GM12878 (cell line): ENCODE measurements at regions not wholly inside any gene's neighbourhood (a gene's known extent, or its start where the extent isn't known, plus 50 kb on each side); places are given as distances from the start of the nearest gene placed in this dataset.

Experiments used
- ATAC-seq: fragments of 200-7000 bp; cut with Tn5 transposase; 3 replicates; pipeline ENCODE4 v1.9.1; 2020; ENCODE audit warnings: mild to moderate bottlenecking, moderate library complexity
- BruUV-seq: library from RNA; stranded (reverse); fragments of 400-500 nt; replicated peaks from 2 replicates; lab custom pipeline; 2021; lab: Mats Ljungman, UMichigan
- CTCF ChIA-PET: fragments of 300-600 bp; sonication (Branson Sonifier 250); formaldehyde crosslinking; extraction: SDS; loops from one replicate; lab custom pipeline; 2021; ENCODE audit warnings: inconsistent platforms; lab: Yijun Ruan, JAX
- POLR2A ChIA-PET: fragments of 350-600 bp; formaldehyde crosslinking; extraction: SDS; loops from one replicate; lab custom pipeline; 2021; ENCODE audit warnings: inconsistent platforms; lab: Charles Lee
- RAD21 ChIA-PET: fragments of 300-600 bp; sonication (Branson Sonifier 250); formaldehyde crosslinking; loops from one replicate; lab custom pipeline; 2023; ENCODE audit warnings: antibody characterized with exemption; ENCODE audit not compliant: unreplicated experiment; lab: Charles Lee
- SMC1A ChIA-PET: fragments of 300-600 bp; sonication (Branson Sonifier 250); formaldehyde crosslinking; loops from one replicate; lab custom pipeline; 2023; ENCODE audit not compliant: unreplicated experiment, uncharacterized antibody; lab: Charles Lee
- DNase-seq: peaks from one replicate; pipeline ENCODE4 v3.0.0-alpha.2; 2011; ENCODE audit warnings: low read depth, low spot score
- FAIRE-seq: peaks from 3 replicates; lab custom pipeline; 2011; peaks lifted over from hg19 to GRCh38; lab: Jason Lieb, UNC
- H2AFZ ChIP-seq: 2 replicates; pipeline ENCODE4 v1.6.0; 2011; ENCODE audit warnings: low read depth, low read length, control low read depth; ENCODE audit not compliant: control insufficient read depth
- H3K27ac ChIP-seq: 2 replicates; pipeline ENCODE4 v1.5.1; 2011; ENCODE audit warnings: control low read depth; ENCODE audit not compliant: control insufficient read depth, insufficient read depth
- H3K27me3 ChIP-seq, 2 experiments: replicated peaks in 1 of 2; 2 replicates each; pipeline versions ENCODE4 v1.6.0 to v1.6.1; 2011; ENCODE audit warnings: low read length in 1 of 2; ENCODE audit not compliant: control insufficient read depth in 2 of 2, insufficient read depth in 2 of 2
- H3K36me3 ChIP-seq, 2 experiments: 2 replicates each; pipeline ENCODE4 v1.5.1; 2011; ENCODE audit warnings: low read length in 1 of 2; ENCODE audit not compliant: control insufficient read depth in 2 of 2, insufficient read depth in 2 of 2
- H3K4me1 ChIP-seq: 2 replicates; pipeline ENCODE4 v1.6.1; 2011; ENCODE audit warnings: mild to moderate bottlenecking, low read length, moderate library complexity, mixed read lengths; ENCODE audit not compliant: control insufficient read depth, insufficient read depth
- H3K4me2 ChIP-seq: 2 replicates; pipeline ENCODE4 v1.6.0; 2011; ENCODE audit warnings: control low read depth; ENCODE audit not compliant: control insufficient read depth, insufficient read depth
- H3K4me3 ChIP-seq: fragments of 200-600 bp; sonication (generic); 2 replicates; pipeline ENCODE4 v1.5.1; 2016
- H3K79me2 ChIP-seq: 2 replicates; pipeline ENCODE4 v1.6.0; 2011; ENCODE audit warnings: low read length; ENCODE audit not compliant: control insufficient read depth, insufficient read depth
- H3K9ac ChIP-seq: 2 replicates; pipeline ENCODE4 v1.8.0; 2011; ENCODE audit warnings: low read length, control low read depth, mixed read lengths; ENCODE audit not compliant: control insufficient read depth, insufficient read depth
- H3K9me3 ChIP-seq: replicated peaks from 3 replicates; pipeline ENCODE4 v1.5.1; 2011; ENCODE audit warnings: mild to moderate bottlenecking, low read length; ENCODE audit not compliant: control insufficient read depth, insufficient read depth
- H4K20me1 ChIP-seq: 2 replicates; pipeline ENCODE4 v1.6.0; 2011; ENCODE audit not compliant: control insufficient read depth, insufficient read depth
- ATF7 ChIP-seq: fragments of 450-650 bp; IDR thresholded peaks from 2 replicates; pipeline ENCODE4 v1.6.1; 2016; ENCODE audit warnings: low read depth, mild to moderate bottlenecking
- EGR1 ChIP-seq, 2 experiments: IDR thresholded peaks; 1 replicate in 1 of 2; 2 replicates in 1 of 2; pipeline ENCODE4 v1.6.1; 2011 to 2012; ENCODE audit warnings: low read depth in 2 of 2, low read length in 2 of 2, borderline replicate concordance in 1 of 2, mild to moderate bottlenecking in 1 of 2, moderate library complexity in 1 of 2
- HCFC1 ChIP-seq: fragments of 150-350 bp; IDR thresholded peaks from 2 replicates; pipeline ENCODE4 v1.6.1; 2014; ENCODE audit warnings: low read length
- MYC ChIP-seq: IDR thresholded peaks from 2 replicates; pipeline ENCODE4 v1.6.1; 2011; ENCODE audit warnings: mild to moderate bottlenecking, low read length, moderate library complexity, inconsistent platforms; ENCODE audit not compliant: insufficient read depth, insufficient replicate concordance, insufficient read length, severe bottlenecking
- NR2C1 ChIP-seq: fragments of 450-650 bp; IDR thresholded peaks from 2 replicates; pipeline ENCODE4 v1.6.1; 2017; ENCODE audit warnings: antibody characterized with exemption, mild to moderate bottlenecking, moderate library complexity
- POLR2AphosphoS5 ChIP-seq: IDR thresholded peaks from 2 replicates; pipeline ENCODE4 v1.6.1; 2011; ENCODE audit warnings: mild to moderate bottlenecking, low read length, inconsistent platforms
- PRDM15 ChIP-seq: fragments of 450-650 bp; formaldehyde crosslinking; IDR thresholded peaks from 2 replicates; pipeline ENCODE4 v1.4.0; 2020; ENCODE audit warnings: mild to moderate bottlenecking, moderate library complexity
- RAD21 ChIP-seq: IDR thresholded peaks from 2 replicates; pipeline ENCODE4 v1.6.1; 2011; ENCODE audit warnings: mild to moderate bottlenecking, low read depth, low read length, moderate library complexity; ENCODE audit not compliant: insufficient read depth
- RELB ChIP-seq: fragments of 450-650 bp; IDR thresholded peaks from 2 replicates; pipeline ENCODE4 v1.6.1; 2017; ENCODE audit warnings: low read depth, mild to moderate bottlenecking, moderate library complexity
- SMAD1 ChIP-seq: fragments of 450-650 bp; IDR thresholded peaks from 2 replicates; pipeline ENCODE4 v1.6.1; 2018; ENCODE audit warnings: mild to moderate bottlenecking, low read depth; ENCODE audit not compliant: partially characterized antibody
- TCF12 ChIP-seq: IDR thresholded peaks from 2 replicates; pipeline ENCODE4 v1.6.1; 2011; ENCODE audit warnings: low read depth, mild to moderate bottlenecking, low read length
- ZNF274 ChIP-seq: IDR thresholded peaks from one replicate; pipeline ENCODE4 v1.8.0; 2011; ENCODE audit not compliant: insufficient read length, insufficient read depth
- WGBS: methylation state at CpG from one replicate; pipeline ENCODE4 v1.1.6; 2016; ENCODE audit warnings: low lambda C conversion rate; ENCODE audit not compliant: insufficient replicate concordance, insufficient coverage; ENCODE audit errors: missing lambda C conversion rate; 5-methylcytosine and 5-hydroxymethylcytosine counted together
- in situ Hi-C: fragments of 300-500 bp; cut with MboI; formaldehyde crosslinking; loops from 9 replicates; pipeline ENCODE4 v1.14.3; 2018; ENCODE audit warnings: mixed read lengths
- intact Hi-C: fragments of 100-400 bp; cut with micrococcal nuclease; formaldehyde crosslinking; loops from one replicate; pipeline ENCODE4 v1.14.2; 2022; ENCODE audit not compliant: unreplicated experiment

GRCh38 chr1:222946436-222946835, 131.6 kb downstream of the DISP1 start (continued):
- no peak for TF ChIP-seq PRDM15 (CRISPR knock-in tag)
- no peak for TF ChIP-seq ZNF274

GRCh38 chr1:222948079-222948478, 133.2 kb downstream of the DISP1 start:
- H3K79me2 ChIP-seq, result no peaks in the 10 kb centered on the region
- H2AFZ ChIP-seq, result no peak overlapping the region
- WGBS, result 64% methylated on average over 2 of the region's 2 CpGs
- intact Hi-C loops, result no loop called here
- DNase-seq, result no peak
- BruUV-seq, result no TSS peak
- no peaks in the 10 kb centered on the region for H3K27me3 ChIP-seq
- POLR2A ChIA-PET, result no interaction called here
- no peak overlapping the region for H3K27ac ChIP-seq
- TF ChIP-seq SMAD1 (no peak), ATF7 (no peak), RAD21 (no peak), HCFC1 (no peak), RELB (no peak), TCF12 (no peak), MYC (no peak), EGR1 (IDR thresholded peaks at IDR 0.05; ENCODE audit: borderline replicate concordance in 1 of 2, low read depth in 2 of 2, low read length in 2 of 2) (no peak), NR2C1 (no peak), POLR2AphosphoS5 (no peak)
- H3K9ac ChIP-seq, result no peak overlapping the region
- no peak for ATAC-seq
- no peaks in the 10 kb centered on the region for H4K20me1 ChIP-seq
- SMC1A ChIA-PET, result no interaction called here
- FAIRE-seq, result no peak
- in situ Hi-C loops, result no loop called here
- RAD21 ChIA-PET, result no interaction called here
- H3K4me1 ChIP-seq, result no peaks in the 10 kb centered on the region
- CTCF ChIA-PET, result no interaction called here
- H3K36me3 ChIP-seq, result no peaks in the 10 kb centered on the region
- no peaks in the 10 kb centered on the region for H3K9me3 ChIP-seq
- no peak overlapping the region for H3K4me3 ChIP-seq
- no peak overlapping the region for H3K4me2 ChIP-seq
